ENCODE measurements at regions not wholly inside any gene's neighbourhood (a gene's known extent, or its start where the extent isn't known, plus 50 kb on each side); places are given as distances from the start of the nearest gene placed in this dataset.

DNA sequence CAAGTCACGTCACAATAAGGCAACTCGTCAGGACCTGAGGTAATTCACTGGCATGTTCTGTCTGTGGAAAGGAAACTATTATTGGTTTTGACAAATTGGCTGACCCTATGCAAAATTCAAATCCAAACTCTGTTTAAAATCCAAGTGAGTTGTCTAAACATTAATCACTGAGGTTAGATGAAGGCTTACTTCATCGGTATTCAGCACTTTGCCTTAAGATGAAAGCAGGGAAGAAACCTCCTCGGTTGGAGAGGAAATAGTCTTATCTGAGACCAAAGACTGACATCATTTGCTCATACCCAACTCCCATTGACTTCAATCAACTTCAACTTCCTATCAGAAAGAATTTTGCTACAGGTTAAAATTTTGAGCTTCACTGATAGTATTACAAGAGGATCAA, 355.1 kb upstream of the MBL2 start:
- Histone ChIP-seq H3K27me3 (no peaks in the 10 kb centered on the region), H3K9me3 (no peaks in the 10 kb centered on the region), H3K4me1 (no peaks in the 10 kb centered on the region), H3K27ac (no peak overlapping the region), H3K36me3 (no peaks in the 10 kb centered on the region), H3K4me3 (no peak overlapping the region)
- DNase-seq = no peak
- no peak for ATAC-seq (ENCODE audit: low FRiP score in 2 of 2)
- TF ChIP-seq EP300 (IDR thresholded peaks at IDR 0.05) (no peak), POLR2AphosphoS5 (IDR thresholded peaks at IDR 0.05) (no peak), POLR2A (IDR thresholded peaks at IDR 0.05) (no peak)
- TF ChIP-seq, protein P1, sequence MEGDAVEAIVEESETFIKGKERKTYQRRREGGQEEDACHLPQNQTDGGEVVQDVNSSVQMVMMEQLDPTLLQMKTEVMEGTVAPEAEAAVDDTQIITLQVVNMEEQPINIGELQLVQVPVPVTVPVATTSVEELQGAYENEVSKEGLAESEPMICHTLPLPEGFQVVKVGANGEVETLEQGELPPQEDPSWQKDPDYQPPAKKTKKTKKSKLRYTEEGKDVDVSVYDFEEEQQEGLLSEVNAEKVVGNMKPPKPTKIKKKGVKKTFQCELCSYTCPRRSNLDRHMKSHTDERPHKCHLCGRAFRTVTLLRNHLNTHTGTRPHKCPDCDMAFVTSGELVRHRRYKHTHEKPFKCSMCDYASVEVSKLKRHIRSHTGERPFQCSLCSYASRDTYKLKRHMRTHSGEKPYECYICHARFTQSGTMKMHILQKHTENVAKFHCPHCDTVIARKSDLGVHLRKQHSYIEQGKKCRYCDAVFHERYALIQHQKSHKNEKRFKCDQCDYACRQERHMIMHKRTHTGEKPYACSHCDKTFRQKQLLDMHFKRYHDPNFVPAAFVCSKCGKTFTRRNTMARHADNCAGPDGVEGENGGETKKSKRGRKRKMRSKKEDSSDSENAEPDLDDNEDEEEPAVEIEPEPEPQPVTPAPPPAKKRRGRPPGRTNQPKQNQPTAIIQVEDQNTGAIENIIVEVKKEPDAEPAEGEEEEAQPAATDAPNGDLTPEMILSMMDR (IDR thresholded peaks at IDR 0.05) = no peak
- WGBS, 2 donors = 57 to 62% methylated on average over 4 of the region's 4 CpGs

DNA sequence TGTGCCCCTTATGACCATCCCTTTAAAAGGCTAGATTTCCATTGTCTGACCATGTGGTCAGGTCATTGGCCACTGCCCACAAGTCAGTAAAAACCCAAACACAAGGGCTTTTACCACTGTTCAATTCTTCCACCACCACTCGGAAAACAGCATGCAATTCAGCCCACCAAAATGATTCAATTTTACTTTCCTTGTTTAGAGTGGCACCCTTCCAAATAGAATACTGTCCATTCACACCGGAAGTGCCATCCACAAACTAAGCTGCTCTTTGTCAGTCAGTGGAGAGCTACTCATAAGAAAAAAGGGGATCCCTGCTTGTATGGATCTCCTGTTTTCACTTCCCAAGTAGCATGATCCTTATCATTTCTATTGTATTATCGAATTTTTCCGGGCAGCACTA, 350.7 kb upstream of the MBL2 start:
- ATAC-seq (ENCODE audit: low FRiP score in 2 of 2) = no peak

DNA sequence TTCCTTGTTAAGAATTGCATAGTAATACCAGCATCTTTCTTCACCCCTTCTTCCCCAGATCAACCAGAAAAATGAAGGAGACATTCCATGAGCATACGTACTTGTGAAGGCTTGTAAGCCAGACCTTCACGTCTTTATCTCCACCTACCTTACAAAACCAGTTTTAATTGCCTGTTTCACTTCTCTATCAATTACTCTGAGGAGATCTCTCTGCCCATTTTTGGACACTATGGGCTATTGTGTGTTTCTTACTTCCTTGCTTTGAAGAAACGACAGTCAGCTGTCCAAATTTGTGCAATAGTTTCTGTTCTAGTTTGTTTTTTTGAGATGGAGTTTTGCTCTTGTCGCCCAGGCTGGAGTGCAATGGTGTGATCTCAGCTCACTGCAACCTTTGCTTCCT, 349.7 kb upstream of the MBL2 start:
- Histone ChIP-seq H3K4me1 (no peaks in the 10 kb centered on the region), H3K9me3 (no peaks in the 10 kb centered on the region), H3K27ac (no peak overlapping the region), H3K27me3 (no peaks in the 10 kb centered on the region), H3K36me3 (no peaks in the 10 kb centered on the region), H3K4me3 (no peak overlapping the region)
- DNase-seq = no peak
- WGBS, 2 donors = 67 to 70% methylated on average over 4 of the region's 4 CpGs
- no peak for ATAC-seq (ENCODE audit: low FRiP score in 2 of 2)
- TF ChIP-seq POLR2AphosphoS5 (IDR thresholded peaks at IDR 0.05) (no peak), EP300 (IDR thresholded peaks at IDR 0.05) (no peak), POLR2A (IDR thresholded peaks at IDR 0.05) (no peak)
- TF ChIP-seq, protein P1 (IDR thresholded peaks at IDR 0.05) = no peak

More for the DNA sequence above, 350.7 kb upstream of the MBL2 start:
- no peaks in the 10 kb centered on the region for H3K36me3 ChIP-seq
- H3K9me3 ChIP-seq = no peaks in the 10 kb centered on the region
- no peak for DNase-seq
- no peak overlapping the region for H3K4me3 ChIP-seq
- no peaks in the 10 kb centered on the region for H3K27me3 ChIP-seq
- H3K27ac ChIP-seq = no peak overlapping the region
- H3K4me1 ChIP-seq = no peaks in the 10 kb centered on the region
- 61 to 66% methylated on average over 4 of the region's 4 CpGs for WGBS, 2 donors
- no peak for TF ChIP-seq POLR2AphosphoS5 (IDR thresholded peaks at IDR 0.05)
- TF ChIP-seq POLR2A (IDR thresholded peaks at IDR 0.05) = no peak

DNA sequence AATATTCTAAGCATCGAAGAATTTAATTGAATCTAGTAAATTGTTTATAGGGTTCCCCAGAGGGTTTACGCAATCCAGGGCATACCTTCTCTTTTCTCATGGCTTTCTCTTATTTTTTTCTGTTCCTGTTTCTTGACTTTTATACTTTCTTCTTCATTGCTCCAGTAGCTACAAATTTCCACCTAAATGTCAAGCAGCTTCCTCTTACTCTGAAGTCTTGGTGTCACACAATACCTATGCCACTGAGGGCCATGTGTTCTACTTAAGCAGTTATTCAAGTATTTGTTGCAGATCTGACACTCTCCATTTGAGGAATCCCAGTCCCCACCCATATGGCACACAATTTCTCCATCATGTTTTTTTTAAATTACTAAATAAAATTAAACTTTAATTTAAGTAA, 343.1 kb upstream of the MBL2 start:
- TF ChIP-seq, protein P1 (IDR thresholded peaks at IDR 0.05) = no peak
- TF ChIP-seq EP300 (IDR thresholded peaks at IDR 0.05) (no peak), POLR2A (IDR thresholded peaks at IDR 0.05) (no peak), POLR2AphosphoS5 (IDR thresholded peaks at IDR 0.05) (no peak)
- no peak overlapping the region for H3K4me3 ChIP-seq
- ATAC-seq (ENCODE audit: low FRiP score in 2 of 2) (no peak), DNase-seq (no peak)
- no peak overlapping the region for H3K27ac ChIP-seq
- H3K4me1 ChIP-seq = no peaks in the 10 kb centered on the region
- H3K36me3 ChIP-seq = no peaks in the 10 kb centered on the region
- no peaks in the 10 kb centered on the region for H3K27me3 ChIP-seq
- WGBS, 2 donors = 87 to 97% methylated on average over 2 of the region's 2 CpGs
- H3K9me3 ChIP-seq = no peaks in the 10 kb centered on the region

DNA sequence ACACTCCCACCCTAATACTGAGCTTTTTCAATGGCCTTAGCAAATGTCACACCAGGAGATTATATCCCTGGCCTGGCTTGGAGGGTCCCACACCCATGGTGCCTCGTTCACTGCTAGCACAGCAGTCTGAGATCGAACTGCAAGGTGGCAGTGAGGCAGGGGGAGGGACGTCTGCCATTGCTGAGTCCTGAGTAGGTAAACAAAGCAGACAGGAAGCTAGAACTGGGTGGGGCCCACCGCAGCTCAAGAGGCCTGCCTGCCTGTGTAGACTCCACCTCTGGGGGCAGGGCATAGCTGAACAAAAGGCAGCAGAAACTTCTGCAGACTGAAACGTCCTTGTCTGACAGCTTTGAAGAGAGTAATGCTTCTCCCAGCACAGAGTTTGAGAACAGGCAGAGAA, 338.9 kb upstream of the MBL2 start:
- 54 to 59% methylated on average over 3 to 5 of the region's 5 CpGs for WGBS, 2 donors
- no peaks in the 10 kb centered on the region for H3K36me3 ChIP-seq
- DNase-seq (peak in 1 of 2 donors; percentile 25), ATAC-seq (ENCODE audit: low FRiP score in 2 of 2) (no peak)
- H3K4me1 ChIP-seq = no peaks in the 10 kb centered on the region
- H3K27ac ChIP-seq = no peak overlapping the region
- no peaks in the 10 kb centered on the region for H3K9me3 ChIP-seq
- no peak overlapping the region for H3K4me3 ChIP-seq
- no peak for TF ChIP-seq POLR2A (IDR thresholded peaks at IDR 0.05)
- no peak for TF ChIP-seq EP300 (IDR thresholded peaks at IDR 0.05)
- TF ChIP-seq, protein P1 (IDR thresholded peaks at IDR 0.05) = no peak
- TF ChIP-seq POLR2AphosphoS5 (IDR thresholded peaks at IDR 0.05) = no peak
- H3K27me3 ChIP-seq = no peaks in the 10 kb centered on the region
